ENCODE measurements at regions not wholly inside any gene's neighbourhood (a gene's known extent, or its start where the extent isn't known, plus 50 kb on each side); places are given as distances from the start of the nearest gene placed in this dataset.

- DNase-seq (ENCODE audit: low read depth in 1 of 2, low spot score in 2 of 2): no peak
These were observed 662.8 kb downstream of the PTPRC start for GRCh38 chr1:199301472-199302217.

GRCh38 chr1:199302554-199302953 lies 663.7 kb downstream of the PTPRC start:
- no peak for DNase-seq (ENCODE audit: low read depth in 1 of 2, low spot score in 2 of 2)
- H3K27me3 ChIP-seq (replicated peaks): no peaks in the 10 kb centered on the region
- H3K4me3 ChIP-seq: no peak overlapping the region
- no peak overlapping the region for H3K27ac ChIP-seq
- peaks cover 4% of the 10 kb centered on the region; the same call in 1 of the 2 replicates for H3K4me1 ChIP-seq (replicated peaks)
- H3K9me3 ChIP-seq (replicated peaks): no peaks in the 10 kb centered on the region
- H3K36me3 ChIP-seq: no peaks in the 10 kb centered on the region

More at GRCh38 chr1:199301472-199302217, 662.8 kb downstream of the PTPRC start:
- H3K36me3 ChIP-seq: no peaks in the 10 kb centered on the region
- no peaks in the 10 kb centered on the region for H3K9me3 ChIP-seq (replicated peaks)
- no peak overlapping the region for H3K27ac ChIP-seq
- H3K4me3 ChIP-seq: no peak overlapping the region
- H3K27me3 ChIP-seq (replicated peaks): no peaks in the 10 kb centered on the region
- peaks cover 4% of the 10 kb centered on the region; the same call in 1 of the 2 replicates for H3K4me1 ChIP-seq (replicated peaks)

- Histone ChIP-seq H3K27ac (no peak overlapping the region), H3K4me1 (replicated peaks) (no peaks in the 10 kb centered on the region; the same call in 1 of the 2 replicates), H3K27me3 (replicated peaks) (no peaks in the 10 kb centered on the region), H3K36me3 (no peaks in the 10 kb centered on the region), H3K9me3 (replicated peaks) (no peaks in the 10 kb centered on the region), H3K4me3 (no peak overlapping the region)
- DNase-seq (ENCODE audit: low read depth in 1 of 2, low spot score in 2 of 2): no peak
These were observed 664.2 kb downstream of the PTPRC start for GRCh38 chr1:199303035-199303434.

- H3K4me1 ChIP-seq (replicated peaks): no peaks in the 10 kb centered on the region
- no peak for DNase-seq (ENCODE audit: low read depth in 1 of 2, low spot score in 2 of 2)
- no peaks in the 10 kb centered on the region for H3K9me3 ChIP-seq (replicated peaks)
- H3K4me3 ChIP-seq: no peak overlapping the region
- H3K27ac ChIP-seq: no peak overlapping the region
- H3K27me3 ChIP-seq (replicated peaks): no peaks in the 10 kb centered on the region
- no peaks in the 10 kb centered on the region for H3K36me3 ChIP-seq
These were observed 666.2 kb downstream of the PTPRC start for GRCh38 chr1:199305053-199305452.

GRCh38 chr1:199307496-199308264 lies 668.8 kb downstream of the PTPRC start:
- Histone ChIP-seq H3K27me3 (replicated peaks) (no peaks in the 10 kb centered on the region), H3K27ac (no peak overlapping the region), H3K4me1 (replicated peaks) (no peaks in the 10 kb centered on the region), H3K9me3 (replicated peaks) (no peaks in the 10 kb centered on the region), H3K36me3 (no peaks in the 10 kb centered on the region), H3K4me3 (no peak overlapping the region)
- no peak for DNase-seq (ENCODE audit: low read depth in 1 of 2, low spot score in 2 of 2)

- DNase-seq (ENCODE audit: low read depth in 1 of 2, low spot score in 2 of 2): no peak
- no peaks in the 10 kb centered on the region for H3K9me3 ChIP-seq (replicated peaks)
- H3K4me3 ChIP-seq: no peak overlapping the region
- H3K4me1 ChIP-seq (replicated peaks): no peaks in the 10 kb centered on the region
- no peak overlapping the region for H3K27ac ChIP-seq
- H3K36me3 ChIP-seq: no peaks in the 10 kb centered on the region
- H3K27me3 ChIP-seq (replicated peaks): no peaks in the 10 kb centered on the region
These were observed 669.6 kb downstream of the PTPRC start for GRCh38 chr1:199308349-199308846.

- Histone ChIP-seq H3K4me3 (no peak overlapping the region), H3K27me3 (replicated peaks) (no peaks in the 10 kb centered on the region), H3K27ac (no peak overlapping the region), H3K4me1 (replicated peaks) (no peaks in the 10 kb centered on the region), H3K9me3 (replicated peaks) (no peaks in the 10 kb centered on the region), H3K36me3 (no peaks in the 10 kb centered on the region)
- no peak for DNase-seq (ENCODE audit: low read depth in 1 of 2, low spot score in 2 of 2)
These were observed 671.9 kb downstream of the PTPRC start for GRCh38 chr1:199310708-199311107.

- DNase-seq (ENCODE audit: low read depth in 1 of 2, low spot score in 2 of 2): no peak
- Histone ChIP-seq H3K36me3 (no peaks in the 10 kb centered on the region), H3K9me3 (replicated peaks) (no peaks in the 10 kb centered on the region), H3K27me3 (replicated peaks) (no peaks in the 10 kb centered on the region), H3K4me1 (replicated peaks) (no peaks in the 10 kb centered on the region), H3K4me3 (no peak overlapping the region), H3K27ac (no peak overlapping the region)
These were observed 672.8 kb downstream of the PTPRC start for GRCh38 chr1:199311478-199312262.

- no peaks in the 10 kb centered on the region for H3K36me3 ChIP-seq
- H3K4me3 ChIP-seq: no peak overlapping the region
- no peaks in the 10 kb centered on the region for H3K4me1 ChIP-seq (replicated peaks)
- H3K27ac ChIP-seq: no peak overlapping the region
- no peak for DNase-seq (ENCODE audit: low read depth in 1 of 2, low spot score in 2 of 2)
- no peaks in the 10 kb centered on the region for H3K9me3 ChIP-seq (replicated peaks)
- H3K27me3 ChIP-seq (replicated peaks): no peaks in the 10 kb centered on the region
These were observed 673.8 kb downstream of the PTPRC start for GRCh38 chr1:199312626-199313025.

- Histone ChIP-seq H3K27ac (no peak overlapping the region), H3K4me3 (no peak overlapping the region), H3K27me3 (replicated peaks) (no peaks in the 10 kb centered on the region), H3K9me3 (replicated peaks) (no peaks in the 10 kb centered on the region), H3K4me1 (replicated peaks) (no peaks in the 10 kb centered on the region), H3K36me3 (no peaks in the 10 kb centered on the region)
- DNase-seq (ENCODE audit: low read depth in 1 of 2, low spot score in 2 of 2): no peak
These were observed 674.6 kb downstream of the PTPRC start for GRCh38 chr1:199313444-199313843.

GRCh38 chr1:199319341-199319740 lies 680.5 kb downstream of the PTPRC start:
- H3K27me3 ChIP-seq (replicated peaks): no peaks in the 10 kb centered on the region
- no peaks in the 10 kb centered on the region for H3K9me3 ChIP-seq (replicated peaks)
- H3K4me1 ChIP-seq (replicated peaks): no peaks in the 10 kb centered on the region
- H3K36me3 ChIP-seq: no peaks in the 10 kb centered on the region
- H3K4me3 ChIP-seq: no peak overlapping the region
- no peak for DNase-seq (ENCODE audit: low read depth in 1 of 2, low spot score in 2 of 2)
- no peak overlapping the region for H3K27ac ChIP-seq

- DNase-seq (ENCODE audit: low read depth in 1 of 2, low spot score in 2 of 2): no peak
- no peak overlapping the region for H3K4me3 ChIP-seq
- no peaks in the 10 kb centered on the region for H3K9me3 ChIP-seq (replicated peaks)
- no peaks in the 10 kb centered on the region for H3K27me3 ChIP-seq (replicated peaks)
- no peaks in the 10 kb centered on the region for H3K36me3 ChIP-seq
- no peak overlapping the region for H3K27ac ChIP-seq
- no peaks in the 10 kb centered on the region for H3K4me1 ChIP-seq (replicated peaks)
These were observed 683.4 kb downstream of the PTPRC start for GRCh38 chr1:199322278-199322677.

- no peaks in the 10 kb centered on the region for H3K9me3 ChIP-seq (replicated peaks)
- no peaks in the 10 kb centered on the region for H3K36me3 ChIP-seq
- no peak overlapping the region for H3K4me3 ChIP-seq
- H3K27ac ChIP-seq: no peak overlapping the region
- H3K27me3 ChIP-seq (replicated peaks): no peaks in the 10 kb centered on the region
- no peak for DNase-seq (ENCODE audit: low read depth in 1 of 2, low spot score in 2 of 2)
- no peaks in the 10 kb centered on the region for H3K4me1 ChIP-seq (replicated peaks)
These were observed 694.3 kb upstream of the NR5A2 start for GRCh38 chr1:199333180-199333579.
